Left cardiac atrium (tissue), 4 donors: ENCODE measurements at regions not wholly inside any gene's neighbourhood (a gene's known extent, or its start where the extent isn't known, plus 50 kb on each side); places are given as distances from the start of the nearest gene placed in this dataset.
A peak's percentile ranks its signal among the peaks of the same experiment; 100 is the strongest.
"Not testable (repeated sequence)": the region's sequence is repeated elsewhere in the genome, so short reads cannot be mapped to it uniquely, and the experiment has no call there.

Source experiments
- ATAC-seq, 2 donors: fragments of 200-7000 bp; cut with Tn5 transposase; one replicate each; pipeline ENCODE4 v1.9.1; 2020; ENCODE audit warnings: mild to moderate bottlenecking in 2 of 2, moderate library complexity in 2 of 2
- DNase-seq: peaks from one replicate; pipeline ENCODE4 v3.0.0-alpha.2; 2020
- intact Hi-C, 2 donors: fragments of 100-400 bp; cut with DNase I; formaldehyde crosslinking; loops; one replicate each; pipeline versions ENCODE4 v1.14.1 to v1.15.1; 2022 to 2023
- donor health status: DM: no; HTN: yes; CAD: no.
- donor health status: DM: no; HTN: yes; CAD: no; lungs with severe emphysema.
- donor health status: DM: yes; HTN: yes; CAD: no.
- donor health status: Dilated cardiomyopathy.

- intact Hi-C loops = no loop called here
- no peak for ATAC-seq
Observed at GRCh38 chr5:98334946-98335345, 438.5 kb upstream of the RGMB start.

GRCh38 chr5:98339141-98339848 lies 434.2 kb upstream of the RGMB start:
- ATAC-seq (no peak), DNase-seq (no peak)
- intact Hi-C loops = no loop called here

More at GRCh38 chr5:98334946-98335345, 438.5 kb upstream of the RGMB start:
- DNase-seq = no peak

GRCh38 chr5:98341038-98342032 lies 432.1 kb upstream of the RGMB start:
- peak in 1 of 2 donors; percentile 60 for ATAC-seq
- intact Hi-C loops = no loop called here
- no peak for DNase-seq

GRCh38 chr5:98342958-98343660 lies 430.4 kb upstream of the RGMB start:
- DNase-seq, ATAC-seq, intact Hi-C loops: not testable (repeated sequence)

GRCh38 chr5:98349251-98349989 lies 424.0 kb upstream of the RGMB start:
- ATAC-seq = no peak
- intact Hi-C loops = no loop called here
- DNase-seq = no peak

- DNase-seq = no peak
- ATAC-seq = no peak
- intact Hi-C loops = no loop called here
Observed at GRCh38 chr5:98349990-98350365, 423.5 kb upstream of the RGMB start.

- intact Hi-C loops = no loop called here
- no peak for DNase-seq
- no peak for ATAC-seq
Observed at GRCh38 chr5:98354922-98355321, 418.5 kb upstream of the RGMB start.

GRCh38 chr5:98360548-98360947 lies 412.9 kb upstream of the RGMB start:
- intact Hi-C loops = no loop called here
- no peak for DNase-seq
- no peak for ATAC-seq

- intact Hi-C loops = no loop called here
- DNase-seq = no peak
- no peak for ATAC-seq
Observed at GRCh38 chr5:98363157-98363556, 410.3 kb upstream of the RGMB start.

- DNase-seq = no peak
- intact Hi-C loops = no loop called here
- no peak for ATAC-seq
Observed at GRCh38 chr5:98364549-98364948, 408.9 kb upstream of the RGMB start.

GRCh38 chr5:98365126-98365525 lies 408.3 kb upstream of the RGMB start:
- intact Hi-C loops = no loop called here
- ATAC-seq (no peak), DNase-seq (no peak)

- intact Hi-C loops = no loop called here
- no peak for DNase-seq
- ATAC-seq = no peak
Observed at GRCh38 chr5:98368141-98368540, 405.3 kb upstream of the RGMB start.

GRCh38 chr5:98372351-98372750 lies 401.1 kb upstream of the RGMB start:
- no peak for DNase-seq
- no peak for ATAC-seq

GRCh38 chr5:98391921-98392625 lies 381.4 kb upstream of the RGMB start:
- DNase-seq (no peak), ATAC-seq (no peak)
- intact Hi-C loops = no loop called here

More at GRCh38 chr5:98372351-98372750, 401.1 kb upstream of the RGMB start:
- intact Hi-C loops = no loop called here

- ATAC-seq, intact Hi-C loops, DNase-seq: not testable (repeated sequence)
Observed at GRCh38 chr5:98393205-98393604, 380.3 kb upstream of the RGMB start.

GRCh38 chr5:98397081-98397480 lies 376.4 kb upstream of the RGMB start:
- DNase-seq (no peak), ATAC-seq (no peak)
- intact Hi-C loops = no loop called here

GRCh38 chr5:98398465-98398864 lies 375.0 kb upstream of the RGMB start:
- no peak for DNase-seq
- intact Hi-C loops = no loop called here
- ATAC-seq = peak in 1 of 2 donors; percentile 27

- ATAC-seq = no peak
- no peak for DNase-seq
- intact Hi-C loops = no loop called here
Observed at GRCh38 chr5:98401656-98402055, 371.8 kb upstream of the RGMB start.
